Mucosa of descending colon (tissue), 3 donors: ENCODE measurements at regions not wholly inside any gene's neighbourhood (a gene's known extent, or its start where the extent isn't known, plus 50 kb on each side); places are given as distances from the start of the nearest gene placed in this dataset.
"Not testable (repeated sequence)": the region's sequence is repeated elsewhere in the genome, so short reads cannot be mapped to it uniquely, and the experiment has no call there.

Source experiments
- ATAC-seq: fragments of 200-7000 bp; cut with Tn5 transposase; one replicate; pipeline ENCODE4 v1.9.1; 2020; ENCODE audit warnings: mild to moderate bottlenecking, moderate library complexity
- DNase-seq, 3 donors: peaks; one replicate each; pipeline ENCODE4 v3.0.0-alpha.2; 2020
- H3K36me3 ChIP-seq: fragments of 200-600 bp; one replicate; pipeline ENCODE4 v1.8.0; 2021; ENCODE audit warnings: low read depth, mild to moderate bottlenecking
- H3K4me1 ChIP-seq: fragments of 200-600 bp; one replicate; pipeline ENCODE4 v1.8.0; 2021; ENCODE audit warnings: low read depth, mild to moderate bottlenecking
- H3K4me3 ChIP-seq: fragments of 200-600 bp; one replicate; pipeline ENCODE4 v1.8.0; 2021; ENCODE audit warnings: mild to moderate bottlenecking
- H3K9me3 ChIP-seq: fragments of 200-600 bp; one replicate; pipeline ENCODE4 v1.8.0; 2021; ENCODE audit warnings: mild to moderate bottlenecking
- intact Hi-C, 2 donors: fragments of 100-400 bp; cut with DNase I in 1 of 2; cut with micrococcal nuclease in 1 of 2; formaldehyde crosslinking; loops; one replicate each; pipeline versions ENCODE4 v1.11.0 to v1.11.1; 2022; cut with DNase I, micrococcal nuclease
- TF ChIP-seq, protein P1 (sequence below): fragments of 200-600 bp; IDR thresholded peaks from one replicate; pipeline ENCODE4 v1.8.0; 2022; ENCODE audit warnings: antibody characterized with exemption, mild to moderate bottlenecking
- donor health status: DM: no; HTN: no; CAD: no; lungs with moderate emphysema.
- donor health status: DM: no; HTN: no; CAD: no.
- donor health status: DM: no; HTN: yes; CAD: no.

DNA sequence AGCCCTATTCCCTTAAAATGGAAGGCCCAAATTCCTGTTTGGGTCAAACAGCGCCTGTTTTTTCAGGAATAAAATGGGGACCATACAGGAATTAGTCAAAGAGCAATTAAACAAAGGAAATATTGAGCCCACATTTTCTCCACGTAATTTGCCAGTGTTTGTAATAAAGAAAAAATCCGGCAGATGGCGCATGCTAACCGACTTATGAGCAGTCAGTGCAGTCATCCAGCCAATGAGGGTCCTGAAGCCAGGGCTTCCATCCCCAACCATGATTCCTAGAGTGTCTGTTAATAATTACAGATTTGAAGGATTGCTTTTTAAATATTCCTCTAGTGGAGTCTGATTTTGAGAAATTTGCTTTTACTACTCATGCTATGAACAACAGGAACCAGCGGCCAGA is 103.7 kb downstream of the HSFY2 start:
- intact Hi-C loops, result no loop called here
- Histone ChIP-seq H3K4me3 (no peak overlapping the region), H3K36me3 (no peaks in the 10 kb centered on the region), H3K4me1 (no peaks in the 10 kb centered on the region), H3K9me3 (no peaks in the 10 kb centered on the region)
- TF ChIP-seq, protein P1, sequence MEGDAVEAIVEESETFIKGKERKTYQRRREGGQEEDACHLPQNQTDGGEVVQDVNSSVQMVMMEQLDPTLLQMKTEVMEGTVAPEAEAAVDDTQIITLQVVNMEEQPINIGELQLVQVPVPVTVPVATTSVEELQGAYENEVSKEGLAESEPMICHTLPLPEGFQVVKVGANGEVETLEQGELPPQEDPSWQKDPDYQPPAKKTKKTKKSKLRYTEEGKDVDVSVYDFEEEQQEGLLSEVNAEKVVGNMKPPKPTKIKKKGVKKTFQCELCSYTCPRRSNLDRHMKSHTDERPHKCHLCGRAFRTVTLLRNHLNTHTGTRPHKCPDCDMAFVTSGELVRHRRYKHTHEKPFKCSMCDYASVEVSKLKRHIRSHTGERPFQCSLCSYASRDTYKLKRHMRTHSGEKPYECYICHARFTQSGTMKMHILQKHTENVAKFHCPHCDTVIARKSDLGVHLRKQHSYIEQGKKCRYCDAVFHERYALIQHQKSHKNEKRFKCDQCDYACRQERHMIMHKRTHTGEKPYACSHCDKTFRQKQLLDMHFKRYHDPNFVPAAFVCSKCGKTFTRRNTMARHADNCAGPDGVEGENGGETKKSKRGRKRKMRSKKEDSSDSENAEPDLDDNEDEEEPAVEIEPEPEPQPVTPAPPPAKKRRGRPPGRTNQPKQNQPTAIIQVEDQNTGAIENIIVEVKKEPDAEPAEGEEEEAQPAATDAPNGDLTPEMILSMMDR, result no peak
- DNase-seq (peak in 1 of 3 donors; percentile 2), ATAC-seq (no peak)

DNA sequence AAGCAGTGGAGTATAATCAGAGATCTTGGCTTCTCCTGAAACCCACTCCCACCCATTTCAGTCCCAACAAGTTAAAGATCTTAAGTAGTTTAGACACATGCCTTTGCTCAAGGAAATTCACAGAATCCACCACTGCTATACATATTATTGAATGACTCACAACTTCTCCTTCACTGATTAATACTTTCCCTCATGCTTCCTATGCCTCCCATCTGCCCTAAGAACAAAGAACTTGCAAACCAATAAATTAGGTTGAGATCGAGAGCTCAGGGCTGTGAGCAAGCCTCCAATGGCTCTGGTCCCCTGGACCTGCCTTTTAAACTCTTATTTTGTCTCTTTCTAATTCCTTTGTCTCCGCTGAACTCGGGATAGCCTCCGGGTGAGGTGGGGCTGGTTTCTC is 101.6 kb downstream of the HSFY2 start:
- TF ChIP-seq, protein P1, result no peak
- Histone ChIP-seq H3K9me3 (no peaks in the 10 kb centered on the region), H3K4me1 (no peaks in the 10 kb centered on the region), H3K4me3 (no peak overlapping the region), H3K36me3 (no peaks in the 10 kb centered on the region)
- intact Hi-C loops, result no loop called here
- no peak for DNase-seq
- no peak for ATAC-seq

DNA sequence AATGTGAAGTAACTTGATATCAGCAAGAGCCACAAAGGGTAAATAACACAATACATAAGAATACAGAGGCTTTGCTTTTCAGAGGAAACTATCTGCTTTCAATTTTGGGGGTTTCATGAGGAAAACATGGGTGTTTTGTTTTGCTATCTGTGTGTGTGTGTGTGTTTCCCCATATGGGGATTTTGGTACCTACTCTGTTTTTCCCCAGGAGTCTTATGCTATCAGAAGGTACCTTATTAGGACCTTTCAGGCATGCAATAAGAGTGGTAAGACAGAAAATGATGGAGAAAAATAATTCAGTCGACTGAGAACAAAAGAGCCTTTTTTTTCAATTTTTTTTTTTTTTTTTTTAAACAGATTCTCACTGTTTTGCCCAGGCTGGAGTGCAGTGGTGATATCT is 87.5 kb downstream of the HSFY2 start:
- H3K9me3 ChIP-seq, H3K4me1 ChIP-seq, H3K4me3 ChIP-seq, DNase-seq, H3K36me3 ChIP-seq, intact Hi-C loops, ATAC-seq: not testable (repeated sequence)

DNA sequence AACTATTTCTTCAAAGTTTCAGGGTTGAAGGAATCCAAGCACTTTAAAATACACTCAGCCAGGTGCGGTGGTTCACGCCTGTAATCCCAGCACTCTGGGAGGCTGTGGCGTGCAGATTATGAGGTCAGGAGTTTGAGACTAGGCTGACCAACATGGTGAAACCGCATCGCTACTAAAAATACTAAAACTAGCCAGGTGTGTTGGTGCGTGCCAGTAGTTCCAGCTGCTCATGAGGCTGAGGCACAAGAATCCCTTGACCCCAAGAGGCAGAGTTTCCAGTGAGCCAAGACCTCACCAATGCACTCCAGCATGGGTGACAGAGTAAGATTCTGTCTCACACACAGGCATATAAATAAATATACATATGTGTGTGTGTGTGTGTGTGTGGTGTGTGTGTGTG is 85.2 kb downstream of the HSFY2 start:
- ATAC-seq, H3K4me1 ChIP-seq, DNase-seq, intact Hi-C loops, H3K9me3 ChIP-seq, H3K4me3 ChIP-seq, H3K36me3 ChIP-seq: not testable (repeated sequence)

DNA sequence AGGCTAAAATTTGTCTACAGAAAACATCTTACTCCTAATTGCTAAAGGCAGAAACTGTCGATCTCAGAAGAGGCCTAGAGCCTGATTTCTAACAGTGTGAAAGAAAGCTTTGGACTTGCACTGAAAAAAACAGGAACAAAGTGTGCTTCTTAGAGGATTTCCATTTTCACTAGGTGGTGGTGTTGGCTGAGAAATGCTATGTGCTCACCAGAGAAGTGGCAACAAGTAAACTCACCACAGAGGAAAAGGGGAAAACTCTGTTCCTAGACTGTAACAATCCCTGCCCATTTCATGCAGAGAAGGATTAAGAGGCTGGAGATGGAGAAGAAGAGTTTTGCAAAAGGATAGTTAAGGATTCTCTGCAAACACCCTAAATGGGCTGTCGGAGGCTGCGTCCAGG is 84.1 kb downstream of the HSFY2 start:
- intact Hi-C loops, H3K4me3 ChIP-seq, H3K4me1 ChIP-seq, H3K36me3 ChIP-seq, H3K9me3 ChIP-seq, DNase-seq, ATAC-seq: not testable (repeated sequence)

DNA sequence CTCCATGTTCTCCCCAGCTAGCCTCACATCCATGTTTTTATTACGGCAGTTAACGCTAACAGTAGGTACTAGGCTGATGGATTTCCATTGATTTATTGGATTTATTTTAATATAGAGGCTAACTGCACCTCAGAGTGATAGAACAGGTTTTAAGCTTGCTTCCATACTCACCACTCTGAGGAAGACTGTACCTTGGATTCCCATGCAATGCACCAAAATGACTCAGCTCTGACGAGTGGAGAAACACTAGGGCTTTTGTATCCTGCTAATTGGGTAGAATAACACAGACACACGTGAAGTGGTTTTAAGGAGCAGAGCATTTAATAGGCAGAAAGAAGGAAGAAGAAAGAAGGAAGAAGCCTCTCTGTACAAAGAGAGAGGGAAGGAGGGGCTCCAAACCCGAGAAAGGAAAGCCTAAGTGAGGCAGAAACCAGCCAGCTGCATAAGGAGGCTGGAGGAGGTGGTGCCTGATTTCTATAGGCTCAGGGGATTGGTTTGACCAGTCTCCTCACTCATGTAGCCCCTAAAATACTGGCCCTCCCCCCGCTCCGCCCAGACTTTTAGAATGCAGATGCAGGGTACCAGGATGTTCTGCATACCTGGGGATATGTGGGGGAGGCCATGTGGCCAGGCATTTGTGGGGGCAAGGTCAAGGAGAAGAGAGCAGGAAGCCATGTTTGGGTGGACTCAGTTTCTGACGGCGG is 83.5 kb downstream of the HSFY2 start:
- H3K9me3 ChIP-seq, H3K4me1 ChIP-seq, H3K4me3 ChIP-seq, ATAC-seq, H3K36me3 ChIP-seq, DNase-seq, intact Hi-C loops: not testable (repeated sequence)

DNA sequence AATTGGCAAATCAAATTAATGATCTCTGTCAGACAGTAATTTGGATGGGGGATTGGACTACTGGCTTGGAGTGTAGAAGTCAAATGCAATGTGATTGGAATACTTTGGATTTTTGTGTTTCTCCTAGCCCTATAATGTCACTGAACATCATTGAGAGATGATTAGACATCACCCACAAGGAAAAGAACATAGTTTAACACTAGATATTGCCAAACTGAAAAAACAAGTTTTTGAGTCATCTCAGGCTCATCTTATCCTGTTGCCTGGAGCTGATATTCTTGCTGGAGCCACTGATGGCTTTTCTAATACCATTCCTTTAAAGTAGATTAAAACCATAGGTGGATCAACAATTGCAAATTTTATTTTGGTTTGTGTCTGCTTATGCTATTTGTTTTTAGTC is 76.7 kb downstream of the HSFY2 start:
- H3K4me3 ChIP-seq, H3K36me3 ChIP-seq, intact Hi-C loops, ATAC-seq, DNase-seq, H3K4me1 ChIP-seq, H3K9me3 ChIP-seq: not testable (repeated sequence)

DNA sequence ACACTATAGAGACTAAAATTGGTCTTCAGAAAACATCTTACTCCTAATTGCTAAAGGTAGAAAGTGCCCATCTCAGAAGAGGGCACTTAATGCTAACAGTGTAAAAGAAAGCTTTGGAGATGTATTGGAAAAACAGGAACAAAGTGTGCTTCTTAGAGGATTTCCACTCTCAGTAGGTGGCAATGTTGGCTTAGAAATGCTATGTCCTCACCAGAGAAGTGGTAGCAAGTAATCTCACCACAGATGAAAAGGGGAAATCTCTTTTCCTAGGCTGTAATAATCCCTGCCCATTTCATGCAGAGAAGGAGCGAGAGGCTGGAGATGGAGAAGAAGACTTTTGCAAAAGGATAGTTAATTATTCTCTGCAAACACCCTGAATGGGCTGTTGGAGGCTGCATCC is 69.3 kb downstream of the HSFY2 start:
- H3K4me1 ChIP-seq, DNase-seq, intact Hi-C loops, H3K36me3 ChIP-seq, ATAC-seq, H3K4me3 ChIP-seq, H3K9me3 ChIP-seq: not testable (repeated sequence)

DNA sequence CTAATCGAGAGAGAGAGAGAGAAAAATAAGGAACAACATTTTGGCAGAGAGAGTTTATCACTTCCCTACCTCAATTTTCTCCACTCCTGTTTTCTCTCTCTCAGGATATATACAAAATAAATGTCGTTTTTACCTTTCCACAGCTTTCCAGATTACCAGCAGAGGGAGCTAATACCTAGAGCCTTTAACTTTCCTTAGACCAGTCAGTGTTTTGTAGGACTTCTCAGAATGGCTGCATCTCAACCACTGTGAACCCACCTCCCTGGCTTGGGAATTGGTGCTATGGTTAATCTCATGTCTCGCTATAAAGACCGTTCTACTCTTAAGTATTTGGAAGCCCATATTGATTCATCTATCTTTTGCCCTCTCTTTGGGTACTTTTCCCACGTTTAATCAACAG is 61.8 kb downstream of the HSFY2 start:
- H3K4me1 ChIP-seq, ATAC-seq, intact Hi-C loops, H3K9me3 ChIP-seq, H3K4me3 ChIP-seq, H3K36me3 ChIP-seq, DNase-seq: not testable (repeated sequence)

DNA sequence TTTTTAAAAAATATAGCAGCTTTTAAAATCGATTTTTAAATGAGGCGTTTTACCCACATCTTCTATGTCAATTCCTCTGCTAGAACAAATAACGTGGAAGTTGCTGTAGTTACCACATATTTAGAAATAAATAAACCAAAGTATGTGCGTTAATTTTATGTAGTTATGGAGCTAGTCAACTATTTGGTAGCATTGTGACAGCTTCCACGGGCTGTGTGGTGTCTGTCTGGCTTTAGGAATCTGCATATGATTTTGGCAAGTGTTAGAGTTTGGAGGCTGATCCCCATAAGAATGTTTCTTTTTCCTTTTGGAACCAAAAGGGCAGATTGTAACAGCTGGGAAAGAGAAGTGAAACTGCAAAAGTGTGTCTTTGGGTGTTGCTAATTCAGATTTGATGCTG is 59.8 kb downstream of the HSFY2 start:
- DNase-seq, H3K9me3 ChIP-seq, H3K4me3 ChIP-seq, H3K36me3 ChIP-seq, intact Hi-C loops, H3K4me1 ChIP-seq, ATAC-seq: not testable (repeated sequence)

DNA sequence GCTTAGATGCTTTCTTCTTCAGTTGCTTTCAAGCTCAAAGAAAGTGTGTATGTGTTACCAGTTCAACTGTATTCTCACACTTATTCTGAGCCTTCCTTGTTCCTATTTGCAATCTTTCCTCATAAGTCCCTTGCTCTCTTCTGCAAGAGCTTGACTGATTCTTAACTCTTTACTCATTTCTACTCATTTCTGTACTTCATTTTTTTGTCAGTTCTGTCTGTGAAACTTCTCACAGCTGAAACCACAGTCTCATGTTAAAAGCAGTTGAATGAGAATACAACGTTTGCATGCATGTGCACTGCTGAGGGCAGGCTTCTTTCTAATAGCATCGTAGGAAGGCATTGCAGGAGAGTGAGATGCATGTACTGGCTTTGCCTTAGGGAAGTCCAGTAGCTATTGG is 54.8 kb downstream of the HSFY2 start:
- DNase-seq, ATAC-seq, H3K4me1 ChIP-seq, H3K9me3 ChIP-seq, intact Hi-C loops, H3K36me3 ChIP-seq, H3K4me3 ChIP-seq: not testable (repeated sequence)

DNA sequence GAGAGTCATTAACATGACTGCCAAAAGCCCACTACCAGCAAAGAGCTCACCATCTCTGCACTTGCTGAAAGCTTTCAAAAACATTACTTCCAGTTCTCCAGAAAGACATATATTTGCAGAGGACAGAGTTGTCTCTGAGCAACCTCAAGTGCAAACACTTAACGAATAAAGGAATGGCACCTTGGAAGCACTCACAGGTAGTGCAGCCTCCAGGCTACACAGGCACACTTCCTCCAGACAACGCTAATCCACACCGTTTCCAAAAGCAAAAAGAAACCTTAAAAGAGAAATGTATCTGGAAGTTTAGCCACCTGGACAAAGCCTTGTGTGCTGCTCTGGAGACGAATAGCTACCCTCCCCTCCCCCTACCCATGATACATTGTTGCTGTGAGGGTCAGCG is 53.1 kb downstream of the HSFY2 start:
- ATAC-seq, H3K4me3 ChIP-seq, intact Hi-C loops, DNase-seq, H3K4me1 ChIP-seq, H3K36me3 ChIP-seq, H3K9me3 ChIP-seq: not testable (repeated sequence)
